ENCODE measurements at regions not wholly inside any gene's neighbourhood (a gene's known extent, or its start where the extent isn't known, plus 50 kb on each side); places are given as distances from the start of the nearest gene placed in this dataset.

DNA sequence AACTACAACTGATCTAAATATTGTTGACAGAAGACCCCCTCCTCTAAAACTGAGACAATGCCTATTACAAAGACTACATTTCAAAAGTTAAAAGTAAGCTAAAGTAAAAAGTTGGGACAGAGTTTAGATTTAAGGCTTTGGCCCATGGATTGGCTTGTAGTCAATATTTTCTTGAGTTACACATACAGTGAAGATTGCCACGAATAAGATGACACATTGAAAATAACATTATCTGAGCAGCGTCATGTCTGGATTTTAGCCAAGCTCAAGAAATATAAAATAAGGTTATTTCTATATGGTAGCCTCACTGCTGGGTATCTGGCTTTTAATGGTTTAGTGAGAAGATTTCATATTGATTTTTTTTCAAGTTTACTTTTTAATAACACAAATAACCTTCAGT is 266.2 kb upstream of the LDB2 start:
- TF ChIP-seq, protein P1, sequence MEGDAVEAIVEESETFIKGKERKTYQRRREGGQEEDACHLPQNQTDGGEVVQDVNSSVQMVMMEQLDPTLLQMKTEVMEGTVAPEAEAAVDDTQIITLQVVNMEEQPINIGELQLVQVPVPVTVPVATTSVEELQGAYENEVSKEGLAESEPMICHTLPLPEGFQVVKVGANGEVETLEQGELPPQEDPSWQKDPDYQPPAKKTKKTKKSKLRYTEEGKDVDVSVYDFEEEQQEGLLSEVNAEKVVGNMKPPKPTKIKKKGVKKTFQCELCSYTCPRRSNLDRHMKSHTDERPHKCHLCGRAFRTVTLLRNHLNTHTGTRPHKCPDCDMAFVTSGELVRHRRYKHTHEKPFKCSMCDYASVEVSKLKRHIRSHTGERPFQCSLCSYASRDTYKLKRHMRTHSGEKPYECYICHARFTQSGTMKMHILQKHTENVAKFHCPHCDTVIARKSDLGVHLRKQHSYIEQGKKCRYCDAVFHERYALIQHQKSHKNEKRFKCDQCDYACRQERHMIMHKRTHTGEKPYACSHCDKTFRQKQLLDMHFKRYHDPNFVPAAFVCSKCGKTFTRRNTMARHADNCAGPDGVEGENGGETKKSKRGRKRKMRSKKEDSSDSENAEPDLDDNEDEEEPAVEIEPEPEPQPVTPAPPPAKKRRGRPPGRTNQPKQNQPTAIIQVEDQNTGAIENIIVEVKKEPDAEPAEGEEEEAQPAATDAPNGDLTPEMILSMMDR (IDR thresholded peaks at IDR 0.05) = no peak
- TF ChIP-seq POLR2A (IDR thresholded peaks at IDR 0.05) = no peak

All from suprapubic skin (tissue), 3 donors.